A172 (cell line): ENCODE measurements at regions not wholly inside any gene's neighbourhood (a gene's known extent, or its start where the extent isn't known, plus 50 kb on each side); places are given as distances from the start of the nearest gene placed in this dataset.

Source experiments
- DNase-seq: peaks from one replicate; pipeline ENCODE4 v3.0.0-alpha.2; 2015; ENCODE audit warnings: low spot score

GRCh38 chr18:72470391-72470790, 73.8 kb downstream of the CBLN2 start:
- no peak for DNase-seq

GRCh38 chr18:72468021-72468710, 76.0 kb downstream of the CBLN2 start:
- DNase-seq, result no peak

GRCh38 chr18:72460210-72460680, 83.9 kb downstream of the CBLN2 start:
- DNase-seq, result peak; percentile 86

GRCh38 chr18:72458271-72458670, 85.9 kb downstream of the CBLN2 start:
- DNase-seq, result peak; percentile 42

- peak; percentile 77 for DNase-seq
Observed at GRCh38 chr18:72456802-72457201, 87.3 kb downstream of the CBLN2 start.

GRCh38 chr18:72452328-72452727, 91.8 kb downstream of the CBLN2 start:
- no peak for DNase-seq

GRCh38 chr18:72444798-72445155, 99.4 kb downstream of the CBLN2 start:
- DNase-seq, result no peak

GRCh38 chr18:72444111-72444797, 99.9 kb downstream of the CBLN2 start:
- DNase-seq, result no peak

- no peak for DNase-seq
Observed at GRCh38 chr18:72436401-72436800, 107.7 kb downstream of the CBLN2 start.

- DNase-seq, result no peak
Observed at GRCh38 chr18:72433756-72434155, 110.4 kb downstream of the CBLN2 start.

GRCh38 chr18:72427721-72428120, 116.4 kb downstream of the CBLN2 start:
- peak; percentile 49 for DNase-seq

GRCh38 chr18:72419914-72420313, 124.2 kb downstream of the CBLN2 start:
- DNase-seq, result peak; percentile 68

- no peak for DNase-seq
Observed at GRCh38 chr18:72412927-72413326, 131.2 kb downstream of the CBLN2 start.

GRCh38 chr18:72411261-72411660, 132.9 kb downstream of the CBLN2 start:
- DNase-seq, result no peak

- DNase-seq, result peak; percentile 52
Observed at GRCh38 chr18:72410399-72410798, 133.7 kb downstream of the CBLN2 start.

GRCh38 chr18:72409903-72410302, 134.2 kb downstream of the CBLN2 start:
- DNase-seq, result no peak

- no peak for DNase-seq
Observed at GRCh38 chr18:72407048-72407447, 137.1 kb downstream of the CBLN2 start.

- no peak for DNase-seq
Observed at GRCh38 chr18:72391951-72392350, 152.2 kb downstream of the CBLN2 start.

GRCh38 chr18:72391427-72391826, 152.7 kb downstream of the CBLN2 start:
- no peak for DNase-seq

GRCh38 chr18:72378016-72378415, 166.1 kb downstream of the CBLN2 start:
- peak; percentile 4 for DNase-seq

GRCh38 chr18:72376256-72376655, 167.9 kb downstream of the CBLN2 start:
- peak; percentile 5 for DNase-seq

GRCh38 chr18:72375618-72376017, 168.5 kb downstream of the CBLN2 start:
- peak; percentile 37 for DNase-seq

GRCh38 chr18:72372076-72372475, 172.1 kb downstream of the CBLN2 start:
- no peak for DNase-seq
